ENCODE measurements at regions not wholly inside any gene's neighbourhood (a gene's known extent, or its start where the extent isn't known, plus 50 kb on each side); places are given as distances from the start of the nearest gene placed in this dataset.

DNA sequence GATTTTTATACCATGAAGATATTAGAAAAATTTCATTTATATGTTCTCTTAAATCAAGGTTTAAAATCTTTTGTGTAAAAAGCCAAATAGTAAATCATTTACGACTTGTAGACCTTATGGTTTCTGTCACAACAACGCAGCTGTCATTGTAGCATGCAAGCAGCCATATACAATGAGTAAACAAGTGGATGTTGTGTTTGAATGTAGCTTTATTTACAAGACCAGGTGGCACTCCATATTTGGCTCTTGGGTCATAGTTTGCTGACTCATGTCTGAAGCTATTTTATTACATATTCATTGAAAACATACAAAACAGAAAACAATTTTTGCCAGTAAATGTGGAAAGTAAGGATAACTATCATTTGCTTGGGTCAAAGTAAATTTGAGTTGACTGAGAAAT, 930.8 kb downstream of the SLITRK5 start:
- Histone ChIP-seq H3K9ac (ENCODE audit: low read length) (no peak overlapping the region), H3K36me3 (replicated peaks; ENCODE audit: low read depth, low read length) (no peaks in the 10 kb centered on the region), H3K4me1 (ENCODE audit: low read length) (no peaks in the 10 kb centered on the region), H3K79me2 (ENCODE audit: low read length) (no peaks in the 10 kb centered on the region), H4K20me1 (ENCODE audit: insufficient read depth, low read length) (no peaks in the 10 kb centered on the region), H3K27me3 (ENCODE audit: low read depth, low read length) (no peaks in the 10 kb centered on the region), H3K9me3 (ENCODE audit: insufficient read depth, low read length) (no peaks in the 10 kb centered on the region), H2AFZ (ENCODE audit: low read depth, low read length) (no peak overlapping the region), H3K4me2 (ENCODE audit: low read length) (no peak overlapping the region), H3K4me3 (ENCODE audit: low read length) (no peak overlapping the region), H3K27ac (ENCODE audit: low read length) (no peak overlapping the region)
- TF ChIP-seq, protein P1, sequence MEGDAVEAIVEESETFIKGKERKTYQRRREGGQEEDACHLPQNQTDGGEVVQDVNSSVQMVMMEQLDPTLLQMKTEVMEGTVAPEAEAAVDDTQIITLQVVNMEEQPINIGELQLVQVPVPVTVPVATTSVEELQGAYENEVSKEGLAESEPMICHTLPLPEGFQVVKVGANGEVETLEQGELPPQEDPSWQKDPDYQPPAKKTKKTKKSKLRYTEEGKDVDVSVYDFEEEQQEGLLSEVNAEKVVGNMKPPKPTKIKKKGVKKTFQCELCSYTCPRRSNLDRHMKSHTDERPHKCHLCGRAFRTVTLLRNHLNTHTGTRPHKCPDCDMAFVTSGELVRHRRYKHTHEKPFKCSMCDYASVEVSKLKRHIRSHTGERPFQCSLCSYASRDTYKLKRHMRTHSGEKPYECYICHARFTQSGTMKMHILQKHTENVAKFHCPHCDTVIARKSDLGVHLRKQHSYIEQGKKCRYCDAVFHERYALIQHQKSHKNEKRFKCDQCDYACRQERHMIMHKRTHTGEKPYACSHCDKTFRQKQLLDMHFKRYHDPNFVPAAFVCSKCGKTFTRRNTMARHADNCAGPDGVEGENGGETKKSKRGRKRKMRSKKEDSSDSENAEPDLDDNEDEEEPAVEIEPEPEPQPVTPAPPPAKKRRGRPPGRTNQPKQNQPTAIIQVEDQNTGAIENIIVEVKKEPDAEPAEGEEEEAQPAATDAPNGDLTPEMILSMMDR (IDR thresholded peaks at IDR 0.05; ENCODE audit: low read depth, low read length), result no peak
- TF ChIP-seq EZH2phosphoT487 (IDR thresholded peaks at IDR 0.05; ENCODE audit: low read depth), result no peak

DNA sequence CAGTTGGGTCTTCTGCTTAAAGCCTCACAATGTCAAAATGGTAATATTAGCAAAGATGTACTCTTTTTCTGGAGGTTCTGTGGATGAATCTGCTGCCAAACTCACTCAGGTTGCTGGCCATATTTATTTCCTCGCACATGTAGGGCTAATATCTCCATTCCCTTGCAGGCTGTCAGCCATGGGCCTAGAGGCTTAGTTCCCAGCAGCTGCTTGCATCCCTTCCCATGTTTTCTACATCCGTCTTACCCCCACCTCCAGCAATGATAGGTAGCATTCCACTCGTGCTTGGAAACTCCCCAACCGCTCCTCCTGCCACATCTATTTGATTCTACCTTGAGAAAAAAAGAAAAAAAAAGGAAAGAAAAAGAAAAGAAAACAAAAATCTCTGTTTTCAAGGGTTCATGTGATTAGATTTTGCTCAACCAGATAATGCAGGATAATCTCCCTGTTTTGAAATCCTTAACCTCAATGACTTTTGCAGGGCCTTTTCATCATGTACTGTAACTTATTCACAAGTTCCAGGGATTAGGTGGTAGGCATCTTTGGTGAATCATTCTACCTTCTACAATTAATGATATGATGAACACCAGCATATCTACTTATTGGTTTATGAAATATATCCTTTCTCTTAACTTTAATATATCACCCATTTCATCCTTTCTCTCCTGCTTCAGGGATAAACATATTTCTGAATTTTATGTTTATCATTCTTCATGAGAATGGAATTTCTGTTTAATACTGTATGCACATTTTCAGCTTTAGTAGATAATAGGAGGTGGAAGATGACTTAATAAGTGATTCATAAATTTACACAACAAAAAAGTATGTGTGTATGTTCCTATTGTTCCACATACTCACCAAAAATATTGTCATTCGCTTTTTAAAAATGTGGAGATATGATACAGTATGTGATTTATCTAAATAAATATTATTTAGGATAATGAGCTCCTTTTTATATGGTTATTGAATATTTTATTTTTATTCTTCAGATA, 931.9 kb downstream of the SLITRK5 start:
- Histone ChIP-seq H3K79me2 (ENCODE audit: low read length) (no peaks in the 10 kb centered on the region), H3K9me3 (ENCODE audit: insufficient read depth, low read length) (no peaks in the 10 kb centered on the region), H3K4me1 (ENCODE audit: low read length) (no peaks in the 10 kb centered on the region), H4K20me1 (ENCODE audit: insufficient read depth, low read length) (no peaks in the 10 kb centered on the region), H3K9ac (ENCODE audit: low read length) (no peak overlapping the region), H3K27me3 (ENCODE audit: low read depth, low read length) (no peaks in the 10 kb centered on the region), H2AFZ (ENCODE audit: low read depth, low read length) (no peak overlapping the region), H3K4me3 (ENCODE audit: low read length) (no peak overlapping the region), H3K27ac (ENCODE audit: low read length) (no peak overlapping the region), H3K36me3 (replicated peaks; ENCODE audit: low read depth, low read length) (no peaks in the 10 kb centered on the region), H3K4me2 (ENCODE audit: low read length) (no peak overlapping the region)
- TF ChIP-seq EZH2phosphoT487 (IDR thresholded peaks at IDR 0.05; ENCODE audit: low read depth), result no peak
- TF ChIP-seq, protein P1 (IDR thresholded peaks at IDR 0.05; ENCODE audit: low read depth, low read length), result no peak

DNA sequence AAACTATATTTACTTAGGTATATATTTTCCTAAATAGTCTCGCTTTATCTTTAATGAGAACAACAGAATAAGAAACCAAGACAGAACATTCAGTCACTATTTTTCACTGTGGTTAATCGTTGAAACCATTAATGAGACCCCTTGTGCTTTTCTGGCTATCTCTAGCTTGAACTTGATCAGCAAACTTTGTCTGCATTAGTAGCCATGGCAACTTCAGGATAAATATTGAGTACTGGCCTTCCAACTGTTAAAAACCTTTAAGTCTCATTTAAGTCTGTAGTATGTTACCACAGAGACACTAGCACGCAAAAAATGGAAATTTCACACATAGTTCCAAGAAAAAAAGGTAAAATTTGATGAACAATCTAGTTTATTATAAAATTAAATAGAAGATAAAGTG, 946.0 kb downstream of the SLITRK5 start:
- Histone ChIP-seq H3K9me3 (ENCODE audit: insufficient read depth, low read length) (no peaks in the 10 kb centered on the region), H3K79me2 (ENCODE audit: low read length) (no peaks in the 10 kb centered on the region), H2AFZ (ENCODE audit: low read depth, low read length) (no peak overlapping the region), H3K4me2 (ENCODE audit: low read length) (no peak overlapping the region), H3K27ac (ENCODE audit: low read length) (no peak overlapping the region), H3K27me3 (ENCODE audit: low read depth, low read length) (no peaks in the 10 kb centered on the region), H3K4me3 (ENCODE audit: low read length) (no peak overlapping the region), H4K20me1 (ENCODE audit: insufficient read depth, low read length) (no peaks in the 10 kb centered on the region), H3K36me3 (replicated peaks; ENCODE audit: low read depth, low read length) (no peaks in the 10 kb centered on the region), H3K4me1 (ENCODE audit: low read length) (no peaks in the 10 kb centered on the region), H3K9ac (ENCODE audit: low read length) (no peak overlapping the region)
- TF ChIP-seq, protein P1 (IDR thresholded peaks at IDR 0.05; ENCODE audit: low read depth, low read length), result no peak
- no peak for TF ChIP-seq EZH2phosphoT487 (IDR thresholded peaks at IDR 0.05; ENCODE audit: low read depth)

DNA sequence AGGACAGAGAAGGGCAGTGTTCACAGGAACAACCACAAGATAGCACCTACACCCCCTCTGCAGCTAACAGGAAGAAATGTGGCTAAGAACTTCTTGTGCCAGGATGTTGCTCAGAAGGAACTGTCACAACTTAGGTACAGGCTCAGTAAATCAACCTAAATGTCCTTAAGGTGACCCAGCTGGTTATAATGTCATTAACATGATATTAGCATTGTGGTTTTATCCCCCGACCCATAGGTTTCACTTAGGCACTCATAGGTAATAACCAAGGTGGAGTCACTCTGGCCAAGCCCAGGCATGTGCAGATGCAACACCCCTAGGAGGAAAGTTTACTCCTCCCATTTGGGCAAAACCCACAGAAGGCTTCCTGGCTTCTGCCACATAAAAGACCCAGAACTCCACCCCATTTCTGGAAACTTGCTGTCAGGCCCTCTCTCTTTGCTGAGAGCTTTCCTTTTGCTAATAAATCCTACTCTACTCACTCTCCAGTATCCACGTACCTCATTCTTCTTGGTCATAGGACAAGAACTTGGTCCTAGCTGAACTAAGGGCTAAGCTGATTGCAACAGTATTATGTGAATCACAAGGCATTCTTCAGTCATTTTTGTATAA, 951.3 kb downstream of the SLITRK5 start:
- H3K4me2 ChIP-seq (ENCODE audit: low read length), result no peak overlapping the region
- 0 out of 2 replicates have a peak, but pooled peaks cover 5% of the 10 kb centered on the region for H3K9me3 ChIP-seq (ENCODE audit: insufficient read depth, low read length)
- H3K4me1 ChIP-seq (ENCODE audit: low read length), result 0 out of 2 replicates have a peak, but pooled peaks cover 3% of the 10 kb centered on the region
- H3K27me3 ChIP-seq (ENCODE audit: low read depth, low read length), result no peaks in the 10 kb centered on the region
- TF ChIP-seq, protein P1 (IDR thresholded peaks at IDR 0.05; ENCODE audit: low read depth, low read length), result no peak
- TF ChIP-seq EZH2phosphoT487 (IDR thresholded peaks at IDR 0.05; ENCODE audit: low read depth), result no peak
- no peak overlapping the region for H3K9ac ChIP-seq (ENCODE audit: low read length)
- H3K27ac ChIP-seq (ENCODE audit: low read length), result no peak overlapping the region
- no peak overlapping the region for H3K4me3 ChIP-seq (ENCODE audit: low read length)
- no peak overlapping the region for H2AFZ ChIP-seq (ENCODE audit: low read depth, low read length)
- no peaks in the 10 kb centered on the region for H4K20me1 ChIP-seq (ENCODE audit: insufficient read depth, low read length)
- no peaks in the 10 kb centered on the region for H3K79me2 ChIP-seq (ENCODE audit: low read length)
- peaks cover 8% of the 10 kb centered on the region for H3K36me3 ChIP-seq (replicated peaks; ENCODE audit: low read depth, low read length)

Measured in OCI-LY3 (cell line).